NOMO-1 treated with DMSO at 0.1 percent for 48 hours (cell line): ENCODE measurements at regions not wholly inside any gene's neighbourhood (a gene's known extent, or its start where the extent isn't known, plus 50 kb on each side); places are given as distances from the start of the nearest gene placed in this dataset.

Source experiments
- DNase-seq: peaks from one replicate; lab custom pipeline; 2025; ENCODE audit not compliant: unreplicated experiment; lab: John Stamatoyannopoulos, UW

DNA sequence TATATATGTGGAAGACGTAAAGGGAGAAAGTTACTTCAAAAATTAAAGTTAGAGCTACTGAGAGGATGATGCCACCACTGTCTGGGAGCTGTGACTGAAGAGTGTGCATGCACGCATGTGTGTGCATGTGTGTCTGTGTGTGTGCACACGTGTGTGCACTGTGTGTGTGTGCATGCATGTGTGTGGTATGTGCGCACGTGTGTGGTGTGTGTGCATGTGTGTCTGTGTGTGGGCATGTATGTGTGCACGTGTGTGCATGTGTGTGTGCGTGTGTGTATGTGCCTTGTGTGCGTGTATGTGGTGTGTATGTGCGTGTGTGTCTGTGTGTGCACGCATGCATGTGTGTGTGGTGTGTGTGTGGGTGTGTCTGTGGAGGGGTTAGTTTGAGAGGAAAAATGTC lies 473.4 kb downstream of the CMPK2 start:
- no peak for DNase-seq

DNA sequence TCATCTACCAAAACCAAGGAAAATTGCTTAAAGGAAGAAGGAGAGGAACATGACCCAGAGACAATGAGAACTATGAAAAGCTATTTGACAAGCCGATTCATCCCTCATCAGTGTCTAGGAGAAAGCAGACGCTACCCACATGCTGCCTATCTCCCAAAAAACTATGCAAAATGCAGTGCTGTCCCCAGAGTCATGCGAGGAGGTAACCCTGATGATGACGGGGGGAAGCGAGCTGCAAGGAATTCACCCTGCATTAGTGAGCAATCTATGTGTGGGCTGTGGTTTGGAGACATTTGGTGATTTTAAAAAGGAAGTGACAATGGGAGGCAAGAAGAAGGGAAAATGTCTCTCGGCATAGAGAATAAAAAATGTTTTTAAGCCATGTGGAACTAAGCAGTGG lies 472.7 kb downstream of the CMPK2 start:
- DNase-seq: no peak

DNA sequence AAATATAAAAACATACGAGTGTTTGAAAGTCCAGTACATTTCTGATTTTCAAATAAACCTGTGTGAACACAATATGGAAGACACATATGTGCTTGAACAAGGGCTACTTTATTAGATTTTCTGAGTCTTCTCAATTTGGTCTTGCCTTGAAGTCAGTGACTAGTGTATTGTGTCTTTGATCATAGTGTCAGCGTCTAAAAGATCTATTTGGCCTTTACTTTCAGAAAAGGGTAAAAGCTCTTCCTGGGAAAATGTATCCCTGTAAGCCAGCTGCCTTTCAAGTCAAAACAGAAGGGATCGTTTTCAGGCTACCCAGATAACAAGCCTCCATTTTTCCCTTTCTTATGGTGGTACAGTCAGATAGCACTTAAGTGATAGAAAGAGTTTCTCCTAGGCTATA lies 471.9 kb downstream of the CMPK2 start:
- DNase-seq: no peak

DNA sequence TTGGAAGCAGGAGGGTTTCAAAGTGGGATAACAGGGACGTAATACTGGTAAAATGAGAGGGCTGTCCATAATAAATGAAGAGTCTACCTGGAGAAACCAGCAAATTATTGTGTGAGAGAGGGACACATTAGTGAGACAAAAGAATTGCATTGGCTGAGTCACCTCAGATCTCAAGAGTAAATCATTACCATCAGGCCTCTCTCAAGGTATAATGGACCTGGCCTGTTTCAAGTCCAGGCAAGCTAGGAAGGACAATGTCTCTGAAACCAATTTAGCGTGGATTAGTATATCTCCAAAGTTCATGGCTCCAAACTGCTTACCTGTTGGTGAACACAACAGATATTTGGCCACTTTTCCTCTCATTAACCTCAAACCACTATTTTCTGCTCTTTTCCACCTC lies 471.4 kb downstream of the CMPK2 start:
- DNase-seq: no peak

DNA sequence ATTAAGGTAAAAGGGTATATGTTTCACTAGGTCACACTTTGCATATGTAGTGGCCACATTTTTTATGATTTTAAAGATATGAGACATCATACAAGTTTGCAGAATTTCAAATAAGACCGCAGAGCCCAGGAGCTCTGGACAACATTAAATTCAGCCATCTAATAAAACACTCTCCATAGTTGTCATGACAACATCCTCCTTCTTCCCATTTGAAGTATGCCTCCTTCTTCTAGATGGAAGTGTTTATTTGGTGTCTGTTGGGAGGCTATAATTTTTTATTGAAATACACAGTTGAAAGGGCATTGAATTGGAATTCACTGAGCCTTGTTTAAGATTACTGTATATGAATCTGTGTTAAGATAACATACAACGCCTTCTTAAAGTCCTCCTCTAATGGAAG lies 467.3 kb downstream of the CMPK2 start:
- no peak for DNase-seq

DNA sequence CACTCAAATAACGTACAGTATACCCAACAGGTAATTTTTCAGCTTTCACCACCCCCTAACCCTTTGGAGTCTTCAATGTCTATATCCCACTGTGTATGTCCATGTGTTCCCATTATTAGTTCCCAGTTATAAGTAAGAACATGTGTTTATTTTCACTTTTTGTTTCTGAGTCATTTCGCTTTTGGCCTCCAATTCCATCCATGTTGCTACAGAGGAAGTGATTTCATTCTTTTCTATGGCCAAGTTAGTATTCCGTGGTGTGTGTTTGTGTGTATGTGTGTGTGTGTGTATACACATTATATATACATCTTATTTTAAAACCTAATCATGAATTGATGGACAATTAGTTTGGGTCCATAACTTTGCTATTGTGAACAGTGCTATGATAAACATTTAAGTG lies 464.4 kb downstream of the CMPK2 start:
- no peak for DNase-seq

DNA sequence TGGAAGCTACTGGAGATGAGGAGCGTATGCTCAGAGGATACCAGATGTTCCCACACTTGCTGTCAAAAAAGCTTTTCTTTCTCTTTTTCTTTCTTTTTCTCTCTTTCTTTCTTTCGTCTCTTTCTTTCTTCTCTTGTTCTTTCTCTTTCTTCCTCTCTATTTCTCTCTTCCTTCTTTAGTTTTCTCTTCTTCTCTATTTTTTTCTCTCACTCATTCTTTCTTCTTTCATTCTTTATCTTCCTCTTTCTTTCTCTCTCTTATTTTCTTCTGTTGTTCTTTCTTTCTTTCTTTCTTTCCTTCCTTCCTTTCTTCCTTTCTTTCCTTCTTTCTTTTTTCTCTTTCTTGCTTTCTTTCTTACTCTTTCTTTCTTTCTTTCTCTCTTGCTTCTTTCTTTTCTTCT lies 457.6 kb downstream of the CMPK2 start:
- DNase-seq: no peak

DNA sequence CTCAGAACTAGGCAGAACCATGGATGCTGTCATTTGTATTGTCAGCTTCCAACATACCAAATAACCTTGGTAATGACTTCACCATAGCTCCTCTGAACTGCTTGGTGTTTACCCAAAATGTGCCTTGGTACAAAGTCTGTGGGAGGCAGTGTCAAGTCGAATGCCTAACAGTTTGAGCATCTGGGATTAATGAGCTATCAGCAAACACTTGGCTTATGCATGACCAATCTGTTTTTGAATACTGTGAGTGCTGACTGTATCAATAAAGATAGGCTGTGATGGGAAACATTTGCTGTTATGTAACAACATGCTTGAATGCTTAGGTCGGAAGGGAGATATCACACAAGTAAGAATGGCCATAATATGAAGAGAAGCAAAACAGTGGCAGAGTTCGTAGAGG lies 455.4 kb downstream of the CMPK2 start:
- DNase-seq: no peak

DNA sequence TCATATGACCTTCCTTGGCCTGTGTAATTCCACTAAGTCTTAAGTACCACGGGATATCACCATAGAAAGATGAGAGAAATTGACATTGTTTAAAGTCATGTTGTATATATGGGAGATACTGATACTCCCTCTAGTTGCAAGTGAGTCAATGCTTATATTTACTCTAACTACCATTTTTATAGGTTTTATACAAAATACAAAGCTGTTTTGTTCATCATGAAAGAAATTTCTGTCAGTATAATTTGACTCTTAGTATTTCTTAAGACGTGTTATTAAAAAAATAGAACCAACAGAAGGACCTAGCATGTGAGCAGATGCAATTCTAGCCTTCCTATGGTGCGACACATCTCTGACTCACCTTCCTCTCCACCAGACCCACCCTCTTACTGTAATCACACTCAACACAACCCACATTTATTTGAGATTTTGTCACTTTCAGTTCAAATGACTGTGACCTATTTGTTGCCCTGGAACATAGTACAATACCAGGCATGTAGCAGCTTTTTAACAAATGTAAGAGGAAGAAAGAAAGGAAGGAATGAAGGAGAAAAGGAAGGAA lies 453.1 kb downstream of the CMPK2 start:
- no peak for DNase-seq

DNA sequence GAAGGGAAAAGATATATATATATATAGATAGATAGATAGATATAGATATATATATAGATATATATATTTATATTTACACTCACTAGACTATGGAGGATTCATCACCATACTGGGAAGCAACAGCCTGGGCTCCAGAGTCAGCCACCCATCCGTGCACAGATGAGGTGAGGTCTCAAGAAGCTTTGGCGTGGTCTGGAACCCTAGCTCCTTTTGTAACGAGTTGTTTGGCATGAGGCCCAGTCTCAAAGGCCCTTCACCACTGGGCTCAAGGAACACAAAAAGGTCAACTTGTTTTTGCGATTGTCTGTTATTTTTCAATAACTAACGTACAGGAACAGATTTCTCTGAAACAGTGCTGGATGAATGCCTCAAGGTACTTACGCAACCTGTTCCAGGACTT lies 448.7 kb downstream of the CMPK2 start:
- DNase-seq: no peak

DNA sequence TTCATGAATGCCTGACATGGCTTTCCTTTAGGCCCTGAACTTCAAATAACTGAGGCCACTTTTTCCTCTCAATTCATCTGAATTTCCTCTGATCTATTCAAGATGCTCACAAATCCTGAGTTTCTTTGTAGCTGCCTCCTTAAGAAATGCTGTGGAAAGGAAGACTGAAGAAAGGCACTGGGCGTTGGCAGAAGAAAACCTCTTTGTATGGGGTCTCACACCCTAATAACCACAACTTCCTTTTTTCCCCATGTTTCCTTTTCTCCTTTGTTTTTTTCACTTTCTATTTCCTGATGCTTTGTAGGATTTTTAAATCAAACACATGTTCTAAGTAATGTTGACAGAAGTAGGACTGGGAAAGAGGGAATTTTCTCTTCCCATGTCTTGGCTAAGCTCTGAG lies 447.4 kb downstream of the CMPK2 start:
- DNase-seq: no peak

DNA sequence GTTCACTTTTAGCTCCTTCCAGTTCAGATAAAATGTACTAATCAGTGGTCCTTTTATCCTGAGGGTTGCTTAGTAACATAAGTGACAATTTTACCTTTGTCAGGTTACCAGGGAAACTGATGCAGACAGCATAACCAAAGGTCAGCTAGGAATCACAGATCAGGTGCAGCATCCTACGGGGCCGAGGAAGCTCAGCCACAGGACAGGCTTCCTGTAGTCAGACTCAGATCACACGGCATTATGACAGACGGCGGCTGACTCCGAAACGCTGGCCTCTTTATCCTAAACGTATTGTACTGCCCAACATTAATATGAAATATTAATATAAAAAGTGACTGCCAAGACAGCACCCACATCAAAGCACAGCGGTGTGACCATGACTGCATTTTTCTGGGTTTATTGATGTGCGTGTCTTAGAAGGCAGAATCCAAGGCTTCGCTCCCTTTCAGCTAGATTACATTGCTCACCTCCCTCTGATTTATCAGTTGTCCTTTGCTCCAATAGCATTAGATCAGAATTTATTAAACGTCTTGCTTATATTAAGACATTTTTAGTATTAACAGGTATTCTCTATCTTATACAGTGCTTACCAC lies 444.5 kb downstream of the CMPK2 start:
- no peak for DNase-seq

DNA sequence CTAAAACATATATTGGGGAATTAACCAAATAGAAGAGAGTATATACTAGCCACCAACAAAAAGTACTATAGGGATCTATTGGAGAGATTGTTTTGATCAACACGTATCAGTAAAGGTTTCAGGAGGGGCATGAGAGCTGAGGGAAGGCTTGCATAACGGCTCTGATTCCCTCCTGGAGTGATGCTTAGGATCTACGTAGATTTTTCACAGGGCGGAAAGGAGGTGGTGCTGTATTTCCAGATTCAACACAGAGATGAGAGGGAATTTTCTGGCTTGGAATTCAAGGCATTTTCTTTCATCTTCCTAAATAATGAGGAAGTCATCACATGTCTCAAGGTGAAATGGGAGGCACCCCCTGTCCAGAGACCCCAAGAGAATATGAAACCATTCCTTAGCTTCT lies 443.8 kb downstream of the CMPK2 start:
- no peak for DNase-seq

DNA sequence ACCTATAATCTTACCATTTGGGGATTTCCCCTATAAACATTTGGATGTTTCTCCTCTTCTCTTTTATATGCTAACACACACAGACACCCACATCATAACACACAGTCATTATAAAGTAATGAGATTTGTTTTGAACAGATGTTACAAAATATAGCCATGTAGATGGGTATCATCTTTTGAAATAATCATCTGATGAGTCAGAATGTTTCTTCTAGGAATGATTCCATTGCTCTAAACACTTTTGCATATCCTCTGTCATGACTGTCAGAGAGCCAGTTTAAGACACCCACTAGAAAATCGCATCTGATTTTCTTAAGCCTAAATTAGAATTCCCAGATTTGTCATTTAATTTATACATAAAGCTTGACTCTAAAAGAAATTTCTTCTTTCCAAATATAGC lies 442.6 kb downstream of the CMPK2 start:
- DNase-seq: no peak

DNA sequence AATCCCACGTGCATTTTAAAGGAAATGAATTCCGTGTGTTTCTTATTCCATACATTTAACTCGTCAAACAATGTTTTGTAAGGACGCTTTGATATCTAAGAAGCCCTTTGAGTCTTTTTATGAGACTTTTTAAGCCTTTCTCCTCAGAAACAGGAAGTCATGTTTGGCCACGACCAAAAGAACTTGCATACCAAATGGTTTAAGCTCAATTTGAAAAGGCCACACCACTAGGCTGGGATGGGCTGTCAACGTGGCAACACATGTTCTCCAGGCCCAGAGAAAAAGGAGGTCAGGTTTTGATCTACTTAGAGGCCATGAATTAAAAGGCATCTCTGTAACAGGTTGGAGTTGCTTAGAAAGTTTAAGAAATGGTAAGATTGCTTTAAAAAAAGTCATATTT lies 441.8 kb downstream of the CMPK2 start:
- DNase-seq: no peak

DNA sequence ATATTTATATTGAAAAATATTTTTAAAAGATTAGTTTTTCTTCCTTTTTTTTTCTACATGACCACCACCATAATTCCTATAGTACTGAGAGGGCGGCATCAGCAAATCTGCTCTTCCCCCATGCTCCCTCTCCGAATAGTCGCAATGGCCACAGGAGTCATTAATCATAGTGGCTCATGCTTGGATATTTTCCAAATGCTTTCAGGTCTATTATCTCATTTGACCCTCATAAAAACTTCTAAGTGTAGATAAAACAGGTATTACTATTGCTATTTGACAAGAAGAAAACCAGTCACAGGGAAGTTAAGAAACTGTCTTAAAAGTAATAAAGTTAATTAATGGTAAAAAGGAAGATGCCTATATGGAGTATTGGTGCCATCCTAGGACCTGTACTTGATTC lies 440.7 kb downstream of the CMPK2 start:
- DNase-seq: no peak

DNA sequence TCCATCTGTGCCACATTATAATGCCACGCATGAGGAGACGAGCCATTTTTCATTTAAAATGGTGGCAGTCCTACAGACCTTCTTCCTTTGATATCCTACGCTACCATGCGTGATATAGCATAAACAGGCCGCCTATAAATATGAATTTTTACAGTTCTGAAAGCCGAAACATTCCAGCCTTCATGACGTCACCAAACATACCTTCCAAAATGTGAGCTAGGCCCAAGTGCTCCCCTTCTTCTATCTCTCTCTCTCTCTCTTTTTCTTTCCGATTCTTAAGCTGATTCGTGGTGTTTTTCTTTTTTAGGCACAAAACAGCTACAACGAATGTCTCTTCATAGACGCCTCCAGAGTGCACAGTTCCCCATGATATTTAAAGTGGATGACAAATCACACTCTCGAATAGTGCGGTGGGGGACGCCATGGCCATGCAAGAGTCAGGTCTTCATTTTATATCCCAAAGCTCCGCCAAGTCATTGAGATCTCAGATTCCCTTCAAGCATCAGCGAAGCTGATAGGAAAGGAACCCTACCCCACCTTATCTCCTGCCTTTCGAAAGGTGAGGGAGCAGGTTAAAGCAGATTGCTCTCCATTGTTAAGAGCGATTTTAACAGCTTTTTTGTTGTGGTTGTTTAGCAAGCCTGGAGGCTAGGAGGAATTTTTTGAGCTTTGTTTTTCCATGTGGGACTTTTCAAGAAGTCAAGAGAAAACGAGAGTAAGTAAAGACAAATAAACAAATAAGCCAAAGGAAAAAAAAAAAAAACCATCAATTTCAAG lies 436.3 kb downstream of the CMPK2 start:
- no peak for DNase-seq

DNA sequence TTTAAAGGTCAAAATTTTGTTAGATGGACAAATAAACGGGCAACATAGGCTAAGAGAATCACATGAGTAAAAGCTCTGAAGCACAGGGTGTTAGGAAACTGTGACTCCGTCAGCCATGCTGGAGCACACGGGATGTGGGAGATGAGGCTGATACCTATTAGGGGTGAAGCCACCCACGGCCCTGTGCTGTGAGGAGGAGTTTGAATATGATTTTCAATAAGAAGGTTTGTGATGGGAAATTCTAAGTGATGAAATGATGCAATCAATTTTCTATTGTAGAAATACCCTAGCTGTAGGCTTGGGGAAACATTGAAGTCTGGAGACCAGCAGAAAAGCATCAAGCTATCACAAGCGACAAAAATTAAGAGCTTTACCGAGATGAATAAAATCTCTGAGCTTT lies 431.3 kb downstream of the CMPK2 start:
- no peak for DNase-seq

DNA sequence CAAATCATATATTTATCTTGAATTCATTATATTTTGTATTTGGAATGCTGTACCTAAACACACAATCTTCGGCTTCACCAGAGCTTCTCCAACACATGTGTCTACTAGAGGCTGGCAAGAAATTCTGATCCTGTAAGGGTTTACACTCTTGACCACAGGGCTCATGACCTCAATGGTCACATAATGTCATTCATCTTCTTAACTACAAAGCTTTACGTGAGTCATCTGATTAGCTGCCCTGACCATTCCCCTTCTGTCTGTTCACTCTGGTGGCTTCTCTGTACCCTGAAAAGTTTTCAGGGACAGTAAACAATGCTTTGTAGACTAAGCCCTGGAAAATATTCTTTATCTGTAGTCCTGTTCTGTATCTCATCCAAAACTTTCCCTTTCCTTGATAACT lies 423.9 kb downstream of the CMPK2 start:
- no peak for DNase-seq

DNA sequence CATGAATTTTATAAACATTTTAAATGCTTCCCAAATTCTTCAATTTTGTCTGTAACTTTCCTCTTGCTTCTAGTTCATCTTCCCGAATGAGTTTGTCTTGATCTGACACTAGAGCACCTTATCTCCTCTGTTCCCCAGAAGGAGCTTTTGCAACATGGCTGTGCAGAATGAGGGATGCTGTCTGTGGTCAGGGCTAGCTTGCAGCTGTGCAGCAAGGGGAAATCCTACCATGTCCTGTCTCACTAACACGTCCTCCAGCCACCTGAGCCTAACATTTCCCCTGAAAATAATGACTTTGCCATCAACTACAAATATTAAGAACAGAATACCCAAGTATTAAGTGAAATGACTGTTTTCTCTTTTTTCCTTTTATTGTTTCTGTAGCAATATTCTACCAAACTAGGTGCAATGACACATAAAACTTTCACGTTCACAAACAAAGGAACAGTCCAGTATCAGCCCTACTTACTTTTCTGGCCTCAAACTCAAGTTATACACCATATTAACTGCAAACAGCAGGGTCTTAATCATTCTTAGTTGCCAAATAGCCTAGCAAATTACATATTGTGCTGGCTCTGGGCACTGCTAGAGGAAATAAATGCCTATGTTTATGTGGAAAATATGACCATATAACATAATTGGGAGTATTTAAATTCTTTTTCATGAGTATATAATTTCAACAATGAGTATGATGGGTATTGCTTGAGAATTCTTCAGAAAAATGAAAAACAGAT lies 423.3 kb downstream of the CMPK2 start:
- no peak for DNase-seq

DNA sequence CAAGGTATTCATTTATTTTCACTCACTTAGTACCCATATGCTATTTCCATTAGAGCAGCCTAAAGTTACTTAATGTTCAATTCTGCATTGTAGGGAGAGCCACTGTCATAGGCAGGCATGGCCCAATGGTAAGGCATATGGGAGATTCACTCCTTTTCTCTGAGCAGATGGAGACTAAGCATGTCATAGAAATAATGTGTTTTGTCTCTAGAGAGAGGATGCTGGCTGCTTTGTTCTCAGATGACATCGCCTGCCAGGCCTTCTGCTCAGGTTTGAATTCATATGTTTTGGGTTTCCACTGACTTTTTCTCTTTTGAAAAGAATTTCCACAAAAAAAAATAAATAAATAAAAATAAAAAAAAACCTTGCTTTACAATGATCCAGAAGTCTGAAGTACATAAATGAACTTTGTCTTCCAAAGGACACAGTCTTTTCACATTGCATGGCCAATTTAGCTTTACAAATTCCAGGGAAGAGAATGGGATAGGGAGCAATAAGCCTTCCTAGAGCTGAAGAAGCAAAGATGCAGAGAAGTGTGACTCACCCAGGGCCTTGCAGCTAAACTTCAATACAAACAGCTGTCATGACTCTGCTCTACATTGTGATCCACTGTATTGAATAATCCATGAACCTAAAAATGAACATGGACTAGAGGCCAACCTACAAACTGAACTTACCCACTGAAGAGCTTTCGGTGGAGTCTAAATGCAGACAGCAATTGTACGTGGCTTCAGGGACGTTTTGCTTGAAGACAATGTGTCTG lies 422.5 kb downstream of the CMPK2 start:
- DNase-seq: no peak
